SK-N-SH (cell line): ENCODE measurements at regions not wholly inside any gene's neighbourhood (a gene's known extent, or its start where the extent isn't known, plus 50 kb on each side); places are given as distances from the start of the nearest gene placed in this dataset.

Source experiments
- CTCF ChIA-PET: fragments of 300-600, 350-600 bp; formaldehyde crosslinking; extraction: SDS; loops from one replicate; lab custom pipeline; 2021; lab: Yijun Ruan, JAX
- POLR2A ChIA-PET: fragments of 350-600 bp; sonication (Branson Sonifier 250); formaldehyde crosslinking; extraction: SDS; loops from one replicate; lab custom pipeline; 2020; ENCODE audit warnings: antibody characterized with exemption, inconsistent platforms; lab: Yijun Ruan, JAX
- DNase-seq: peaks from one replicate; pipeline ENCODE4 v3.0.0; 2012
- H2AFZ ChIP-seq: fragments of 200-600 bp; sonication (generic); 2 replicates; pipeline ENCODE4 v1.8.1; 2016; ENCODE audit warnings: antibody characterized with exemption, mild to moderate bottlenecking, low read depth
- H3F3A ChIP-seq: fragments of 200-600 bp; sonication (generic); replicated peaks from 2 replicates; pipeline ENCODE3; 2016; ENCODE audit warnings: antibody characterized with exemption, mild to moderate bottlenecking; ENCODE audit not compliant: insufficient read depth
- H3K27ac ChIP-seq, 2 experiments: fragments of 200-500 bp in 1 of 2; fragments of 200-600 bp in 1 of 2; sonication (Bioruptor generic) in 1 of 2; sonication (generic), shearing (Covaris generic) in 1 of 2; 2 replicates each; pipeline versions ENCODE4 v1.5.1 to v1.6.1; 2014 to 2016; ENCODE audit warnings: low read depth in 2 of 2, inconsistent platforms in 1 of 2, low read length in 1 of 2, mild to moderate bottlenecking in 1 of 2, mixed read lengths in 1 of 2
- H3K27me3 ChIP-seq: fragments of 200-600 bp; sonication (generic), shearing (Covaris generic); 2 replicates; pipeline ENCODE4 v1.6.1; 2016; ENCODE audit warnings: mixed run types; ENCODE audit not compliant: insufficient read depth
- H3K36me3 ChIP-seq, 2 experiments: fragments of 200-500 bp in 1 of 2; fragments of 200-600 bp in 1 of 2; sonication (Bioruptor generic) in 1 of 2; sonication (generic) in 1 of 2; replicated peaks in 1 of 2; 2 replicates each; pipeline versions ENCODE3 to v1.5.1; 2014 to 2016; ENCODE audit warnings: low read length in 1 of 2, mild to moderate bottlenecking in 1 of 2; ENCODE audit not compliant: insufficient read depth in 2 of 2, control insufficient read depth in 1 of 2
- H3K4me1 ChIP-seq, 2 experiments: fragments of 200-500 bp in 1 of 2; fragments of 200-600 bp in 1 of 2; sonication (Bioruptor generic) in 1 of 2; sonication (generic), shearing (Covaris generic) in 1 of 2; 2 replicates each; pipeline versions ENCODE4 v1.5.1 to v1.6.1; 2014 to 2016; ENCODE audit warnings: low read depth in 1 of 2, low read length in 1 of 2, mixed run types in 1 of 2; ENCODE audit not compliant: insufficient read depth in 2 of 2, control insufficient read depth in 1 of 2
- H3K4me2 ChIP-seq: fragments of 200-600 bp; sonication (generic), shearing (Covaris generic); 2 replicates; pipeline ENCODE4 v1.6.1; 2017; ENCODE audit warnings: mixed run types
- H3K4me3 ChIP-seq, 2 experiments: fragments of 200-500 bp in 1 of 2; fragments of 200-600 bp in 1 of 2; sonication (Bioruptor generic) in 1 of 2; sonication (generic), shearing (Covaris generic) in 1 of 2; 2 replicates each; pipeline versions ENCODE4 v1.5.1 to v1.8.1; 2014 to 2016; ENCODE audit warnings: low read depth in 2 of 2, inconsistent platforms in 1 of 2, low read length in 1 of 2, mild to moderate bottlenecking in 1 of 2, mixed read lengths in 1 of 2, moderate library complexity in 1 of 2
- H3K79me2 ChIP-seq: fragments of 200-600 bp; sonication (generic); 2 replicates; pipeline ENCODE4 v1.8.1; 2017; ENCODE audit warnings: mild to moderate bottlenecking; ENCODE audit not compliant: insufficient read depth
- H3K9ac ChIP-seq: fragments of 200-600 bp; sonication (generic); 2 replicates; pipeline ENCODE4 v1.6.1; 2017; ENCODE audit warnings: mixed run types
- H3K9me2 ChIP-seq: fragments of 200-600 bp; sonication (generic); 2 replicates; pipeline ENCODE4 v1.6.1; 2017; ENCODE audit warnings: mixed run types
- H3K9me3 ChIP-seq: fragments of 200-600 bp; sonication (generic); 2 replicates; pipeline ENCODE4 v1.6.1; 2017; ENCODE audit warnings: mixed run types, mild to moderate bottlenecking, moderate library complexity
- H4K20me1 ChIP-seq: fragments of 200-600 bp; sonication (generic); 2 replicates; pipeline ENCODE4 v1.6.1; 2017; ENCODE audit warnings: mild to moderate bottlenecking, mixed run types; ENCODE audit not compliant: insufficient read depth
- CHD2 ChIP-seq: fragments of 150-350 bp; IDR thresholded peaks from 2 replicates; pipeline ENCODE4 v1.6.1; 2018; ENCODE audit warnings: low read length; ENCODE audit not compliant: partially characterized antibody
- ELF1 ChIP-seq: IDR thresholded peaks from 2 replicates; pipeline ENCODE4 v1.4.0; 2012
- EP300 ChIP-seq, 2 experiments: IDR thresholded peaks; 2 replicates each; pipeline versions ENCODE4 v1.4.0 to v1.6.1; 2012; ENCODE audit warnings: borderline replicate concordance in 1 of 2, low read depth in 1 of 2, low read length in 1 of 2
- EZH2phosphoT487 ChIP-seq: fragments of 200-600 bp; sonication (generic); IDR thresholded peaks from 2 replicates; pipeline ENCODE4 v1.6.1; 2017; ENCODE audit warnings: low read depth, mixed run types, mild to moderate bottlenecking, antibody characterized with exemption, moderate library complexity, borderline replicate concordance
- FOSL2 ChIP-seq: IDR thresholded peaks from 2 replicates; pipeline ENCODE4 v1.4.0; 2012; ENCODE audit warnings: low read depth, mild to moderate bottlenecking, moderate library complexity, borderline replicate concordance
- FOXJ3 ChIP-seq: sonication (generic); formaldehyde crosslinking; IDR thresholded peaks from 2 replicates; pipeline ENCODE4 v1.5.1; 2020; ENCODE audit warnings: mild to moderate bottlenecking, missing genetic modification reagents
- FOXM1 ChIP-seq: IDR thresholded peaks from 2 replicates; pipeline ENCODE4 v1.4.0; 2012; ENCODE audit warnings: low read depth, mild to moderate bottlenecking
- NFIC ChIP-seq: IDR thresholded peaks from 2 replicates; pipeline ENCODE4 v1.4.0; 2012; ENCODE audit warnings: borderline replicate concordance
- RAD21 ChIP-seq: IDR thresholded peaks from 2 replicates; pipeline ENCODE4 v1.6.1; 2012; ENCODE audit warnings: mild to moderate bottlenecking, low read length
- RFX5 ChIP-seq: IDR thresholded peaks from 2 replicates; pipeline ENCODE4 v1.6.1; 2012; ENCODE audit warnings: mild to moderate bottlenecking, improper control_type of control experiment, low read length
- RXRA ChIP-seq: IDR thresholded peaks from 2 replicates; pipeline ENCODE4 v1.4.0; 2012; ENCODE audit warnings: low read depth, mild to moderate bottlenecking, borderline replicate concordance
- SMC3 ChIP-seq: IDR thresholded peaks from 2 replicates; pipeline ENCODE4 v1.6.1; 2012; ENCODE audit warnings: low read depth, low read length, improper control_type of control experiment
- TAF1 ChIP-seq: IDR thresholded peaks from 2 replicates; pipeline ENCODE4 v1.6.1; 2012; ENCODE audit warnings: low read depth, mild to moderate bottlenecking, low read length, moderate library complexity, borderline replicate concordance
- TEAD4 ChIP-seq: IDR thresholded peaks from 2 replicates; pipeline ENCODE4 v1.4.0; 2012; ENCODE audit warnings: mild to moderate bottlenecking, borderline replicate concordance; ENCODE audit not compliant: insufficient read depth
- YY1 ChIP-seq: IDR thresholded peaks from 2 replicates; pipeline ENCODE4 v1.4.0; 2012; ENCODE audit warnings: low read depth, mild to moderate bottlenecking
- WGBS: methylation state at CpG from one replicate; pipeline ENCODE4 v1.1.6; 2017; ENCODE audit warnings: low lambda C conversion rate; 5-methylcytosine and 5-hydroxymethylcytosine counted together
- TF ChIP-seq, protein P1 (sequence below): fragments of 150-350 bp; IDR thresholded peaks from 2 replicates; pipeline ENCODE4 v1.6.1; 2017; ENCODE audit warnings: antibody characterized with exemption, low read length, low read depth, borderline replicate concordance
- TF ChIP-seq, protein P2 (sequence below): fragments of 200-600 bp; sonication (generic); IDR thresholded peaks from 2 replicates; pipeline ENCODE4 v1.6.1; 2017; ENCODE audit warnings: antibody characterized with exemption, mild to moderate bottlenecking, moderate library complexity
- TF ChIP-seq, protein P3 (sequence below): IDR thresholded peaks from 2 replicates; pipeline ENCODE4; 2012
- TF ChIP-seq, protein P4 (sequence below): IDR thresholded peaks from 2 replicates; pipeline ENCODE4 v1.4.0; 2012; ENCODE audit warnings: low read depth, borderline replicate concordance
- TF ChIP-seq, protein P5 (sequence below): IDR thresholded peaks from 2 replicates; pipeline ENCODE4 v1.4.0; 2012; ENCODE audit warnings: low read depth

DNA sequence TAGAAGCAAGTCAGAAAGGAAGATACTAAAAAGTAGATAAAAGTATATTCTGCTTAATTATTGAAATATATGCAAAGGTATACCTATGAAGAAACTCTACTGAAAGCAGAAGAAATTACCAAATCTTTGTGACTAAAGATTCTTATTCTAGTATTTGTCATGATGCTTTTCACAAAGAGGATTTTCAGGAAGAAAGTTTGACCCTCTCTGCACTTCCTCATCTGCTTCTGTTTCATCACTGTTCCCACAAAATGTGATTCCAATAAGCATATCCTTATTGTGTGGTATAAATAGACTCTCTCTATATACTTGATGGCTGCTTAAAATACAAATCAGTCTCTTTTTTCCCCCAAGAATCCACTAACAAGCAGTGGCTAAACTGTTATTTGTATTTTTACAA is 2139.6 kb upstream of the ACO1 start:
- DNase-seq, result no peak
- H3K9me2 ChIP-seq, result no peaks in the 10 kb centered on the region
- H3K4me2 ChIP-seq, result no peak overlapping the region
- H4K20me1 ChIP-seq, result no peaks in the 10 kb centered on the region
- no peak overlapping the region for H3K4me3 ChIP-seq
- H3K9me3 ChIP-seq, result no peaks in the 10 kb centered on the region
- peak overlapping the region; percentile 18; the same call in 1 of the 2 replicates for H2AFZ ChIP-seq
- no peaks in the 10 kb centered on the region for H3F3A ChIP-seq
- no peaks in the 10 kb centered on the region; a peak in 2 of 4 replicates for H3K4me1 ChIP-seq
- no peaks in the 10 kb centered on the region for H3K36me3 ChIP-seq
- ChIA-PET POLR2A (no interaction called here), CTCF (interaction anchor here (1.5 kb wide), 1 partner anchor 9 kb away, joined by 3 read pairs; no protein-coding TSS in a partner anchor)
- no peaks in the 10 kb centered on the region for H3K79me2 ChIP-seq
- no peak overlapping the region for H3K27ac ChIP-seq
- no peaks in the 10 kb centered on the region for H3K27me3 ChIP-seq
- TF ChIP-seq RAD21 (no peak), YY1 (no peak), FOSL2 (no peak), NFIC (no peak), TEAD4 (no peak), FOXM1 (no peak)
- TF ChIP-seq, protein P1, sequence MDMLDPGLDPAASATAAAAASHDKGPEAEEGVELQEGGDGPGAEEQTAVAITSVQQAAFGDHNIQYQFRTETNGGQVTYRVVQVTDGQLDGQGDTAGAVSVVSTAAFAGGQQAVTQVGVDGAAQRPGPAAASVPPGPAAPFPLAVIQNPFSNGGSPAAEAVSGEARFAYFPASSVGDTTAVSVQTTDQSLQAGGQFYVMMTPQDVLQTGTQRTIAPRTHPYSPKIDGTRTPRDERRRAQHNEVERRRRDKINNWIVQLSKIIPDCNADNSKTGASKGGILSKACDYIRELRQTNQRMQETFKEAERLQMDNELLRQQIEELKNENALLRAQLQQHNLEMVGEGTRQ, result no peak
- TF ChIP-seq, protein P2, sequence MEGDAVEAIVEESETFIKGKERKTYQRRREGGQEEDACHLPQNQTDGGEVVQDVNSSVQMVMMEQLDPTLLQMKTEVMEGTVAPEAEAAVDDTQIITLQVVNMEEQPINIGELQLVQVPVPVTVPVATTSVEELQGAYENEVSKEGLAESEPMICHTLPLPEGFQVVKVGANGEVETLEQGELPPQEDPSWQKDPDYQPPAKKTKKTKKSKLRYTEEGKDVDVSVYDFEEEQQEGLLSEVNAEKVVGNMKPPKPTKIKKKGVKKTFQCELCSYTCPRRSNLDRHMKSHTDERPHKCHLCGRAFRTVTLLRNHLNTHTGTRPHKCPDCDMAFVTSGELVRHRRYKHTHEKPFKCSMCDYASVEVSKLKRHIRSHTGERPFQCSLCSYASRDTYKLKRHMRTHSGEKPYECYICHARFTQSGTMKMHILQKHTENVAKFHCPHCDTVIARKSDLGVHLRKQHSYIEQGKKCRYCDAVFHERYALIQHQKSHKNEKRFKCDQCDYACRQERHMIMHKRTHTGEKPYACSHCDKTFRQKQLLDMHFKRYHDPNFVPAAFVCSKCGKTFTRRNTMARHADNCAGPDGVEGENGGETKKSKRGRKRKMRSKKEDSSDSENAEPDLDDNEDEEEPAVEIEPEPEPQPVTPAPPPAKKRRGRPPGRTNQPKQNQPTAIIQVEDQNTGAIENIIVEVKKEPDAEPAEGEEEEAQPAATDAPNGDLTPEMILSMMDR, result no peak
- TF ChIP-seq, protein P3, sequence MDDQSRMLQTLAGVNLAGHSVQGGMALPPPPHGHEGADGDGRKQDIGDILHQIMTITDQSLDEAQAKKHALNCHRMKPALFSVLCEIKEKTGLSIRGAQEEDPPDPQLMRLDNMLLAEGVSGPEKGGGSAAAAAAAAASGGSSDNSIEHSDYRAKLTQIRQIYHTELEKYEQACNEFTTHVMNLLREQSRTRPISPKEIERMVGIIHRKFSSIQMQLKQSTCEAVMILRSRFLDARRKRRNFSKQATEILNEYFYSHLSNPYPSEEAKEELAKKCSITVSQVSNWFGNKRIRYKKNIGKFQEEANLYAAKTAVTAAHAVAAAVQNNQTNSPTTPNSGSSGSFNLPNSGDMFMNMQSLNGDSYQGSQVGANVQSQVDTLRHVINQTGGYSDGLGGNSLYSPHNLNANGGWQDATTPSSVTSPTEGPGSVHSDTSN, result no peak
- H3K9ac ChIP-seq, result no peak overlapping the region

DNA sequence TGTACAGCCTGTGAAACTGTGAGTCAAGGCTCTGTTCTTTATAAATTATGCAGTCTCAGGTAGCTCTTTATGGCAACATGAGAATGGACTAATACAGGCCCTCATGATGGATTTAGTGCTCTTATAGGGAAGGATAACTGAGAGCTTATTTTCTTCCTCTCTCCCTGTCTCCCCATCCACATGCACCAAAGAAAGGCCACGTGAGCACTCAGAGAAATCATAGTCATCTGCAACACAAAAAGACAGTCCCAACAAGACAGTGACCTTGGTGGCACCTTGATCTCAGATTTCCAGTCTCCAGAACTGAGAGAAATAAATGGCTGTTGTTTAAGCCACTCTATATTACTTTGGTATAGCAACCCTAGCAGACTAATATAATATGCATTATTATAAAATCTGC is 2133.6 kb upstream of the ACO1 start:
- no peak for DNase-seq
- H3K9me3 ChIP-seq, result no peaks in the 10 kb centered on the region
- no peak overlapping the region for H3K4me2 ChIP-seq
- H3K27ac ChIP-seq, result no peak overlapping the region
- no peaks in the 10 kb centered on the region for H3K4me1 ChIP-seq
- no peaks in the 10 kb centered on the region for H3F3A ChIP-seq
- H3K27me3 ChIP-seq, result no peaks in the 10 kb centered on the region
- H3K9me2 ChIP-seq, result no peaks in the 10 kb centered on the region
- POLR2A ChIA-PET, result no interaction called here
- H3K79me2 ChIP-seq, result no peaks in the 10 kb centered on the region
- no peak overlapping the region; the same call in 1 of the 2 replicates for H2AFZ ChIP-seq
- 71% methylated on average over 1 of the region's 1 CpG for WGBS
- no peaks in the 10 kb centered on the region for H3K36me3 ChIP-seq
- no peak overlapping the region for H3K4me3 ChIP-seq
- no peaks in the 10 kb centered on the region for H4K20me1 ChIP-seq
- no peak overlapping the region for H3K9ac ChIP-seq
- CTCF ChIA-PET, result no interaction called here
- no peak for TF ChIP-seq RAD21
- no peak for TF ChIP-seq FOXM1
- no peak for TF ChIP-seq EP300 (IDR thresholded peaks at IDR 0.05; ENCODE audit: borderline replicate concordance in 1 of 2, low read depth in 1 of 2, low read length in 1 of 2)
- no peak for TF ChIP-seq EZH2phosphoT487
- no peak for TF ChIP-seq TAF1
- no peak for TF ChIP-seq CHD2
- TF ChIP-seq, protein P1, result no peak
- TF ChIP-seq ELF1, result no peak
- no peak for TF ChIP-seq SMC3
- no peak for TF ChIP-seq FOXJ3 (CRISPR knock-in tag)
- TF ChIP-seq, protein P4, sequence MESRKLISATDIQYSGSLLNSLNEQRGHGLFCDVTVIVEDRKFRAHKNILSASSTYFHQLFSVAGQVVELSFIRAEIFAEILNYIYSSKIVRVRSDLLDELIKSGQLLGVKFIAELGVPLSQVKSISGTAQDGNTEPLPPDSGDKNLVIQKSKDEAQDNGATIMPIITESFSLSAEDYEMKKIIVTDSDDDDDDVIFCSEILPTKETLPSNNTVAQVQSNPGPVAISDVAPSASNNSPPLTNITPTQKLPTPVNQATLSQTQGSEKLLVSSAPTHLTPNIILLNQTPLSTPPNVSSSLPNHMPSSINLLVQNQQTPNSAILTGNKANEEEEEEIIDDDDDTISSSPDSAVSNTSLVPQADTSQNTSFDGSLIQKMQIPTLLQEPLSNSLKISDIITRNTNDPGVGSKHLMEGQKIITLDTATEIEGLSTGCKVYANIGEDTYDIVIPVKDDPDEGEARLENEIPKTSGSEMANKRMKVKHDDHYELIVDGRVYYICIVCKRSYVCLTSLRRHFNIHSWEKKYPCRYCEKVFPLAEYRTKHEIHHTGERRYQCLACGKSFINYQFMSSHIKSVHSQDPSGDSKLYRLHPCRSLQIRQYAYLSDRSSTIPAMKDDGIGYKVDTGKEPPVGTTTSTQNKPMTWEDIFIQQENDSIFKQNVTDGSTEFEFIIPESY, result no peak
- TF ChIP-seq TEAD4, result no peak
- TF ChIP-seq NFIC, result no peak
- no peak for TF ChIP-seq RXRA
- no peak for TF ChIP-seq YY1
- no peak for TF ChIP-seq RFX5
- TF ChIP-seq, protein P5, sequence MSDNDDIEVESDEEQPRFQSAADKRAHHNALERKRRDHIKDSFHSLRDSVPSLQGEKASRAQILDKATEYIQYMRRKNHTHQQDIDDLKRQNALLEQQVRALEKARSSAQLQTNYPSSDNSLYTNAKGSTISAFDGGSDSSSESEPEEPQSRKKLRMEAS, result no peak
- TF ChIP-seq FOSL2, result no peak
